ENCODE measurements at regions not wholly inside any gene's neighbourhood (a gene's known extent, or its start where the extent isn't known, plus 50 kb on each side); places are given as distances from the start of the nearest gene placed in this dataset. TPM values are rescaled to one million over a fixed set of nuclear protein-coding genes. Genes with fewer than 3 reads are reported as not detected.

DNA sequence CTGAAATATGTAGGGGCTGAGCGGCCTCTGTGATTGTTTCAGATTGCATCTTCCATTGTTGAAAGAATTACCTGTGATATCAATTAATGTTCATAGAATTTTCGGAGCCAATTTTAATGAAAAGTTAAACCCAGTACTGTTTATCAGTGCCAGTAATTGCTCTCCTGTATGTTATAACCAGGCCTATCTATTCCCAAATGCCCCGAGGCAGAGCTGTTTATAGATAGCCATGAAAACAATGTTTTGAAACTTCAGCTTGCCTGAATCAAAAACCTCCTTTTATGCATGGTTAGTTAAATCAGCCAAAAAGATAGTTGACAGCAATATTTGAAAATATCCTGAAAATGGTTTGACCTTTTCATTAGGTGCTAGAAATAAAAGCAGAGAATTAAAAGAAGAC, 50.1 kb upstream of the HDAC9 start:
- TF ChIP-seq GATA2 (IDR thresholded peaks at IDR 0.05; ENCODE audit: insufficient read depth, insufficient read length, low read depth, low read length) = no peak
- no peak for TF ChIP-seq POLR2AphosphoS5 (IDR thresholded peaks at IDR 0.05; ENCODE audit: insufficient read depth, low read depth, low read length)
- TF ChIP-seq POLR2A (IDR thresholded peaks at IDR 0.05; ENCODE audit: low read depth, low read length) = no peak
- TF ChIP-seq, protein P1, sequence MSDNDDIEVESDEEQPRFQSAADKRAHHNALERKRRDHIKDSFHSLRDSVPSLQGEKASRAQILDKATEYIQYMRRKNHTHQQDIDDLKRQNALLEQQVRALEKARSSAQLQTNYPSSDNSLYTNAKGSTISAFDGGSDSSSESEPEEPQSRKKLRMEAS (IDR thresholded peaks at IDR 0.05; ENCODE audit: insufficient read depth, insufficient read length) = no peak
- TF ChIP-seq, protein P2, sequence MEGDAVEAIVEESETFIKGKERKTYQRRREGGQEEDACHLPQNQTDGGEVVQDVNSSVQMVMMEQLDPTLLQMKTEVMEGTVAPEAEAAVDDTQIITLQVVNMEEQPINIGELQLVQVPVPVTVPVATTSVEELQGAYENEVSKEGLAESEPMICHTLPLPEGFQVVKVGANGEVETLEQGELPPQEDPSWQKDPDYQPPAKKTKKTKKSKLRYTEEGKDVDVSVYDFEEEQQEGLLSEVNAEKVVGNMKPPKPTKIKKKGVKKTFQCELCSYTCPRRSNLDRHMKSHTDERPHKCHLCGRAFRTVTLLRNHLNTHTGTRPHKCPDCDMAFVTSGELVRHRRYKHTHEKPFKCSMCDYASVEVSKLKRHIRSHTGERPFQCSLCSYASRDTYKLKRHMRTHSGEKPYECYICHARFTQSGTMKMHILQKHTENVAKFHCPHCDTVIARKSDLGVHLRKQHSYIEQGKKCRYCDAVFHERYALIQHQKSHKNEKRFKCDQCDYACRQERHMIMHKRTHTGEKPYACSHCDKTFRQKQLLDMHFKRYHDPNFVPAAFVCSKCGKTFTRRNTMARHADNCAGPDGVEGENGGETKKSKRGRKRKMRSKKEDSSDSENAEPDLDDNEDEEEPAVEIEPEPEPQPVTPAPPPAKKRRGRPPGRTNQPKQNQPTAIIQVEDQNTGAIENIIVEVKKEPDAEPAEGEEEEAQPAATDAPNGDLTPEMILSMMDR (IDR thresholded peaks at IDR 0.05; ENCODE audit: extremely low read depth in 1 of 2, insufficient read depth in 1 of 2, low read depth in 1 of 2, low read length in 2 of 2) = no peak
- no peak for TF ChIP-seq MYC (IDR thresholded peaks at IDR 0.05; ENCODE audit: low read depth, low read length)
- no peak for TF ChIP-seq FOS (IDR thresholded peaks at IDR 0.05; ENCODE audit: borderline replicate concordance, insufficient read depth, low read length)
- no peak for TF ChIP-seq EZH2 (IDR thresholded peaks at IDR 0.05; ENCODE audit: borderline replicate concordance, low read depth, low read length, severe bottlenecking)
- TF ChIP-seq JUN (IDR thresholded peaks at IDR 0.05; ENCODE audit: borderline replicate concordance, insufficient read depth, insufficient read length, low read depth) = no peak
- CTCF ChIA-PET = interaction anchor here (1.4 to 1.9 kb wide), 2 partner anchors 24 to 88 kb away, joined by 4 read pairs; no protein-coding TSS in a partner anchor
- no peak overlapping the region for H3K27ac ChIP-seq (ENCODE audit: insufficient read depth, low read depth, low read length)
- H3K9me1 ChIP-seq (replicated peaks; ENCODE audit: control insufficient read depth, extremely low read depth, insufficient read depth, low read length) = no peaks in the 10 kb centered on the region
- H3K4me1 ChIP-seq (ENCODE audit: control insufficient read depth, extremely low read depth, insufficient read depth, low read length) = no peaks in the 10 kb centered on the region
- H2AFZ ChIP-seq (ENCODE audit: low read depth, low read length) = no peak overlapping the region
- BruUV-seq (replicated peaks) = no TSS peak
- H3K79me2 ChIP-seq (ENCODE audit: control insufficient read depth, insufficient read depth, low read length) = no peaks in the 10 kb centered on the region
- FAIRE-seq (no peak), DNase-seq (ENCODE audit: low read depth, low spot score) (no peak)
- H3K27me3 ChIP-seq (ENCODE audit: control insufficient read depth in 2 of 2, insufficient read depth in 2 of 2, low read length in 2 of 2) = no peaks in the 10 kb centered on the region
- H3K36me3 ChIP-seq (ENCODE audit: control insufficient read depth in 2 of 2, extremely low read depth in 1 of 2, insufficient read depth in 2 of 2, low read length in 2 of 2) = no peaks in the 10 kb centered on the region
- H3K4me2 ChIP-seq (ENCODE audit: insufficient read depth, low read length) = no peak overlapping the region
- H3K9me3 ChIP-seq (replicated peaks; ENCODE audit: control insufficient read depth, insufficient read depth, low read length) = no peaks in the 10 kb centered on the region
- no peak overlapping the region for H3K4me3 ChIP-seq (replicated peaks in 1 of 3; ENCODE audit: insufficient read depth in 1 of 3, low read depth in 1 of 3, low read length in 3 of 3)
- POLR2A ChIA-PET = no interaction called here
- H4K20me1 ChIP-seq (replicated peaks; ENCODE audit: control insufficient read depth, extremely low read depth, insufficient read depth, low read length) = no peaks in the 10 kb centered on the region
- H3K9ac ChIP-seq (replicated peaks; ENCODE audit: extremely low read depth, insufficient read depth, low read length) = no peak overlapping the region
- intact Hi-C loops (cut with micrococcal nuclease) = no loop called here
- dilution Hi-C loops (cut with MboI; ENCODE audit: extremely low pct_ligation_motif_present, low sequenced_read_pairs) = no loop called here

Small RNAs in the stretch of these regions (microRNA-seq; reads per million reads assigned to microRNA genes)
- gene MIR1302-6 (ENCODE audit: borderline number of aligned reads, borderline replicate concordance) = not detected

Small RNAs in the stretch of these regions (small RNA-seq; reads per million reads assigned to genes)
- gene MIR1302-6 (ENCODE audit: insufficient read depth, insufficient read length, low read depth, low replicate concordance) = not detected

All from endothelial cell of umbilical vein (primary cell).